Panc1 (cell line): ENCODE measurements at regions not wholly inside any gene's neighbourhood (a gene's known extent, or its start where the extent isn't known, plus 50 kb on each side); places are given as distances from the start of the nearest gene placed in this dataset.
A peak's percentile ranks its signal among the peaks of the same experiment; 100 is the strongest.

Source experiments
- ATAC-seq: fragments of 200-7000 bp; cut with Tn5 transposase; 2 replicates; pipeline ENCODE4 v1.9.1; 2020; ENCODE audit warnings: mild to moderate bottlenecking, moderate library complexity
- BruUV-seq: library from RNA; stranded (reverse); fragments of 400-500 nt; replicated peaks from 2 replicates; lab custom pipeline; 2021; lab: Mats Ljungman, UMichigan
- CTCF ChIA-PET: fragments of 300-600 bp; sonication (Branson Sonifier 250); formaldehyde crosslinking; loops from one replicate; lab custom pipeline; 2022; ENCODE audit warnings: antibody characterized with exemption; lab: Charles Lee
- POLR2A ChIA-PET: fragments of 300-600 bp; sonication (Branson Sonifier 250); formaldehyde crosslinking; loops from one replicate; lab custom pipeline; 2022; ENCODE audit warnings: antibody characterized with exemption; lab: Charles Lee
- DNase-seq: peaks from one replicate; pipeline ENCODE4 v3.0.0-alpha.2; 2010; ENCODE audit warnings: low read depth, low spot score
- H3K27ac ChIP-seq: 2 replicates; pipeline ENCODE4 v1.5.1; 2011; ENCODE audit warnings: mild to moderate bottlenecking, low read length, inconsistent platforms
- H3K27me3 ChIP-seq: fragments of 200-500 bp; sonication (Bioruptor generic); 2 replicates; pipeline ENCODE4 v1.6.0; 2014; ENCODE audit warnings: low read length, inconsistent platforms; ENCODE audit not compliant: control insufficient read depth, insufficient read depth
- H3K36me3 ChIP-seq: fragments of 200-500 bp; sonication (Bioruptor generic); 2 replicates; pipeline ENCODE4 v1.5.1; 2014; ENCODE audit warnings: inconsistent platforms, mild to moderate bottlenecking, low read length, moderate library complexity; ENCODE audit not compliant: control insufficient read depth, insufficient read depth
- H3K4me1 ChIP-seq: 2 replicates; pipeline ENCODE4 v1.5.1; 2011; ENCODE audit warnings: inconsistent platforms, mild to moderate bottlenecking, low read length, moderate library complexity; ENCODE audit not compliant: control insufficient read depth, insufficient read depth
- H3K4me3 ChIP-seq, 2 experiments: 2 replicates each; pipeline ENCODE4 v1.5.1; 2011 to 2012; ENCODE audit warnings: low read depth in 2 of 2, low read length in 2 of 2, mild to moderate bottlenecking in 2 of 2, inconsistent platforms in 1 of 2, moderate library complexity in 1 of 2
- H3K9me3 ChIP-seq: fragments of 200-500 bp; sonication (Bioruptor generic); 2 replicates; pipeline ENCODE4 v1.5.1; 2014; ENCODE audit warnings: low read depth, mild to moderate bottlenecking, inconsistent platforms, low read length, moderate library complexity; ENCODE audit not compliant: control insufficient read depth, insufficient read depth
- CTCF ChIP-seq: fragments of 450-650 bp; IDR thresholded peaks from 2 replicates; pipeline ENCODE4 v1.5.1; 2017; ENCODE audit warnings: mild to moderate bottlenecking
- POLR2AphosphoS5 ChIP-seq: IDR thresholded peaks from 2 replicates; pipeline ENCODE4 v1.6.1; 2012; ENCODE audit warnings: mild to moderate bottlenecking, low read depth, low read length, moderate library complexity
- REST ChIP-seq, 2 experiments: IDR thresholded peaks; 2 replicates each; pipeline ENCODE4 v1.6.1; 2011 to 2012; ENCODE audit warnings: low read depth in 2 of 2, control low read depth in 1 of 2, low read length in 1 of 2, mild to moderate bottlenecking in 1 of 2, moderate library complexity in 1 of 2; ENCODE audit not compliant: insufficient read depth in 1 of 2
- SIN3A ChIP-seq: IDR thresholded peaks from 2 replicates; pipeline ENCODE4 v1.6.1; 2012; ENCODE audit warnings: low read depth, mild to moderate bottlenecking, low read length, moderate library complexity, borderline replicate concordance; ENCODE audit not compliant: insufficient read depth
- TCF7L2 ChIP-seq: IDR thresholded peaks from 2 replicates; pipeline ENCODE4 v1.6.1; 2011; ENCODE audit warnings: mild to moderate bottlenecking, low read depth, low read length, inconsistent platforms
- in situ Hi-C: cut with HindIII; loops from 2 replicates; pipeline ENCODE4 v1.10.0; 2016; ENCODE audit warnings: low sequenced_read_pairs, low pct_unique_long_range_greater_than_20kb
- intact Hi-C: fragments of 100-400 bp; cut with micrococcal nuclease; formaldehyde crosslinking; loops from one replicate; pipeline ENCODE4 v1.10.0; 2022; ENCODE audit not compliant: unreplicated experiment

GRCh38 chr7:51617686-51618085 is 301.1 kb upstream of the COBL start:
- ChIA-PET POLR2A (no interaction called here), CTCF (no interaction called here)
- H3K27me3 ChIP-seq, result peaks cover 3% of the 10 kb centered on the region; the same call in 1 of the 2 replicates
- intact Hi-C loops, result no loop called here
- TF ChIP-seq TCF7L2 (no peak), POLR2AphosphoS5 (no peak), REST (IDR thresholded peaks at IDR 0.05; ENCODE audit: insufficient read depth in 1 of 2, low read depth in 2 of 2, low read length in 1 of 2) (no peak), CTCF (no peak), SIN3A (no peak)
- H3K36me3 ChIP-seq, result no peaks in the 10 kb centered on the region
- H3K4me3 ChIP-seq, result no peak overlapping the region
- no peaks in the 10 kb centered on the region for H3K9me3 ChIP-seq
- in situ Hi-C loops, result no loop called here
- no TSS peak for BruUV-seq
- DNase-seq (no peak), ATAC-seq (no peak)
- H3K4me1 ChIP-seq, result no peaks in the 10 kb centered on the region
- no peak overlapping the region for H3K27ac ChIP-seq

GRCh38 chr7:51613911-51614357 is 297.3 kb upstream of the COBL start:
- Histone ChIP-seq H3K27ac (no peak overlapping the region), H3K36me3 (no peaks in the 10 kb centered on the region), H3K4me1 (no peaks in the 10 kb centered on the region), H3K9me3 (no peaks in the 10 kb centered on the region), H3K4me3 (no peak overlapping the region), H3K27me3 (peaks cover 3% of the 10 kb centered on the region; the same call in 1 of the 2 replicates)
- POLR2A ChIA-PET, result interaction anchor here (0.6 kb wide), 1 partner anchor 12 kb away, joined by 3 read pairs; no protein-coding TSS in a partner anchor
- CTCF ChIA-PET, result no interaction called here
- in situ Hi-C loops (no loop called here), intact Hi-C loops (no loop called here)
- TF ChIP-seq CTCF, result no peak
- TF ChIP-seq TCF7L2, result no peak
- no peak for TF ChIP-seq SIN3A
- TF ChIP-seq REST (IDR thresholded peaks at IDR 0.05; ENCODE audit: insufficient read depth in 1 of 2, low read depth in 2 of 2, low read length in 1 of 2), result peak; percentile 18 to 57; a peak in 1 of 4 replicates
- no peak for TF ChIP-seq POLR2AphosphoS5
- ATAC-seq, result no peak
- no TSS peak for BruUV-seq
- DNase-seq, result no peak
